HCT116 (cell line): ENCODE measurements at regions not wholly inside any gene's neighbourhood (a gene's known extent, or its start where the extent isn't known, plus 50 kb on each side); places are given as distances from the start of the nearest gene placed in this dataset.
A peak's percentile ranks its signal among the peaks of the same experiment; 100 is the strongest.
"Not testable (repeated sequence)": the region's sequence is repeated elsewhere in the genome, so short reads cannot be mapped to it uniquely, and the experiment has no call there.

Source experiments
- ATAC-seq: fragments of 200-7000 bp; cut with Tn5 transposase; 2 replicates; pipeline ENCODE4 v1.9.1; 2020; ENCODE audit warnings: mild to moderate bottlenecking, moderate library complexity
- BruUV-seq: library from RNA; stranded (reverse); fragments of 400-500 nt; replicated peaks from 2 replicates; lab custom pipeline; 2021; lab: Mats Ljungman, UMichigan
- CTCF ChIA-PET: fragments of 300-600 bp; sonication (Branson Sonifier 250); formaldehyde crosslinking; loops from one replicate; lab custom pipeline; 2021; ENCODE audit warnings: antibody characterized with exemption; lab: Charles Lee
- POLR2A ChIA-PET: fragments of 300-600, 350-600 bp; sonication (Branson Sonifier 250); formaldehyde crosslinking; loops from one replicate; lab custom pipeline; 2021; ENCODE audit warnings: antibody characterized with exemption; lab: Charles Lee
- RAD21 ChIA-PET, 2 experiments: fragments of 300-600 bp; sonication (Branson Sonifier 250); formaldehyde crosslinking; loops; one replicate each; lab custom pipeline; 2023; ENCODE audit warnings: low total read pairs in 2 of 2; ENCODE audit not compliant: uncharacterized antibody in 2 of 2, unreplicated experiment in 2 of 2, low non-redundant PET in 1 of 2; lab: Charles Lee
- DNase-seq: peaks from one replicate; pipeline ENCODE4 v3.0.0-alpha.2; 2010; ENCODE audit warnings: low read depth, low spot score
- H2AFZ ChIP-seq: fragments of 200-600 bp; shearing (Covaris generic), sonication (generic); 2 replicates; pipeline ENCODE4 v1.6.1; 2017; ENCODE audit warnings: low read depth, mixed run types, mixed read lengths, antibody characterized with exemption, low read length; ENCODE audit not compliant: poor library complexity, severe bottlenecking
- H3K27ac ChIP-seq: 2 replicates; pipeline ENCODE4 v1.5.1; 2012; ENCODE audit warnings: low read depth, low read length
- H3K27me3 ChIP-seq: fragments of 200-600 bp; sonication (generic); 2 replicates; pipeline ENCODE4 v1.6.1; 2016; ENCODE audit warnings: mixed run types, low read length, mixed read lengths; ENCODE audit not compliant: insufficient read depth
- H3K36me3 ChIP-seq, 2 experiments: fragments of 200-500 bp in 1 of 2; fragments of 200-600 bp in 1 of 2; sonication (Bioruptor generic) in 1 of 2; sonication (generic) in 1 of 2; 2 replicates each; pipeline versions ENCODE4 v1.5.1 to v1.6.1; 2014 to 2016; ENCODE audit warnings: low read length in 2 of 2, inconsistent platforms in 1 of 2, mixed read lengths in 1 of 2, mixed run types in 1 of 2; ENCODE audit not compliant: insufficient read depth in 2 of 2, control insufficient read depth in 1 of 2
- H3K4me1 ChIP-seq, 2 experiments: fragments of 200-600 bp in 1 of 2; sonication (generic) in 1 of 2; 2 replicates each; pipeline versions ENCODE4 v1.5.1 to v1.6.1; 2012 to 2017; ENCODE audit warnings: low read length in 2 of 2, inconsistent platforms in 1 of 2, mild to moderate bottlenecking in 1 of 2, mixed read lengths in 1 of 2, mixed run types in 1 of 2, moderate library complexity in 1 of 2; ENCODE audit not compliant: insufficient read depth in 2 of 2, control insufficient read depth in 1 of 2
- H3K4me2 ChIP-seq: fragments of 200-600 bp; sonication (generic); 2 replicates; pipeline ENCODE4 v1.6.1; 2017; ENCODE audit warnings: mixed run types, low read length, mixed read lengths
- H3K4me3 ChIP-seq, 2 experiments: fragments of 200-600 bp in 1 of 2; sonication (generic) in 1 of 2; replicated peaks in 1 of 2; 2 replicates each; pipeline ENCODE4 v1.5.1; 2011 to 2016; ENCODE audit warnings: low read length in 2 of 2, control low read depth in 1 of 2, low read depth in 1 of 2, mild to moderate bottlenecking in 1 of 2, mixed read lengths in 1 of 2, mixed run types in 1 of 2
- H3K79me2 ChIP-seq: fragments of 200-600 bp; sonication (generic); 2 replicates; pipeline ENCODE4 v1.6.1; 2017; ENCODE audit warnings: mild to moderate bottlenecking, mixed run types, low read length, moderate library complexity, mixed read lengths; ENCODE audit not compliant: insufficient read depth
- H3K9ac ChIP-seq: fragments of 200-600 bp; sonication (generic); 2 replicates; pipeline ENCODE4 v1.6.1; 2016; ENCODE audit warnings: low read length, mixed read lengths
- H3K9me2 ChIP-seq: fragments of 200-600 bp; sonication (generic), shearing (Covaris generic); 2 replicates; pipeline ENCODE4 v1.6.1; 2017; ENCODE audit warnings: mixed run types, mild to moderate bottlenecking, moderate library complexity; ENCODE audit not compliant: insufficient read depth
- H3K9me3 ChIP-seq, 2 experiments: fragments of 200-500 bp in 1 of 2; fragments of 200-600 bp in 1 of 2; sonication (Bioruptor generic) in 1 of 2; sonication (generic) in 1 of 2; 2 replicates each; pipeline ENCODE4 v1.6.1; 2014 to 2017; ENCODE audit warnings: low read length in 2 of 2, mixed read lengths in 2 of 2, inconsistent platforms in 1 of 2, low read depth in 1 of 2, mild to moderate bottlenecking in 1 of 2, mixed run types in 1 of 2, moderate library complexity in 1 of 2; ENCODE audit not compliant: control insufficient read depth in 1 of 2, insufficient read depth in 1 of 2
- H4K20me1 ChIP-seq: fragments of 200-600 bp; sonication (generic), shearing (Covaris generic); 2 replicates; pipeline ENCODE4 v1.6.1; 2017; ENCODE audit warnings: mixed run types, mild to moderate bottlenecking, moderate library complexity; ENCODE audit not compliant: insufficient read depth
- EGR1 ChIP-seq: IDR thresholded peaks from 2 replicates; pipeline ENCODE4 v1.6.1; 2012; ENCODE audit warnings: low read depth
- ELF1 ChIP-seq: IDR thresholded peaks from 2 replicates; pipeline ENCODE4 v1.6.1; 2012; ENCODE audit warnings: low read depth, borderline replicate concordance
- EZH2phosphoT487 ChIP-seq: fragments of 200-600 bp; IDR thresholded peaks from 2 replicates; pipeline ENCODE4 v1.6.1; 2018; ENCODE audit warnings: antibody characterized with exemption, borderline replicate concordance
- POLR2A ChIP-seq: IDR thresholded peaks from 2 replicates; pipeline ENCODE4 v1.7.0; 2011; ENCODE audit warnings: borderline replicate concordance; ENCODE audit not compliant: insufficient read depth, insufficient read length; ENCODE audit errors: extremely low read depth
- SIN3A ChIP-seq: IDR thresholded peaks from 2 replicates; pipeline ENCODE4 v1.6.1; 2012; ENCODE audit warnings: low read depth
- SRF ChIP-seq: IDR thresholded peaks from 2 replicates; pipeline ENCODE4 v1.6.1; 2012; ENCODE audit warnings: low read depth
- intact Hi-C: fragments of 100-400 bp; cut with micrococcal nuclease; formaldehyde crosslinking; loops from 2 replicates; pipeline ENCODE4 v1.10.0; 2022

DNA sequence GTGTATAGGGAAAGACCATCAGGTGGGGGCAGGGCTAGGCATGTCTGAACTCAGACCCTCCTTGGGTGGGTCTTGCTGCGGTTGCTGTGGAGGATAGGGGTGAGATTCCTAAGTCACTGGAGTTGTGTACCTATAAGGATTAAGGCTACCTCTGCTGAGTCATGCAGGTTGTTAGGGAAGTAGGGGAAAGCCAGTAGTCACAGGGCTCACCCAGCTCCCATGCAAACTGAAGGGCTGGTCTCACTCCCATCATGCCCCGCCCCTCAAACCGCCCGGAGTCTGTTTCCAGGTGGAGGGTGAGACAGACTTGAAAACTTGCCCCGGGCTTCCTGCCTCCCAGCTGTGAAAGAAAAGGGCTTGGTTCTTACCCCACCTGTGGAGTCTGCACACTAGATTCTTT lies 161.8 kb downstream of the CAVIN4 start:
- no peak for TF ChIP-seq ELF1
- TF ChIP-seq SRF, result no peak
- TF ChIP-seq EGR1, result no peak
- TF ChIP-seq EZH2phosphoT487, result no peak
- no peak for TF ChIP-seq POLR2A
- TF ChIP-seq SIN3A, result no peak
- Histone ChIP-seq H3K4me1 (peaks cover 0 to 10% of the 10 kb centered on the region in 2 experiments; a peak in 1 of 4 replicates), H3K27ac (no peak overlapping the region), H4K20me1 (no peaks in the 10 kb centered on the region), H3K27me3 (no peaks in the 10 kb centered on the region), H3K4me3 (no peak overlapping the region), H3K36me3 (no peaks in the 10 kb centered on the region), H3K79me2 (no peaks in the 10 kb centered on the region), H3K9me3 (no peaks in the 10 kb centered on the region), H3K4me2 (peak overlapping the region; percentile 9; the same call in 1 of the 2 replicates), H2AFZ (no peak overlapping the region), H3K9ac (no peak overlapping the region), H3K9me2 (no peaks in the 10 kb centered on the region)
- no TSS peak for BruUV-seq
- intact Hi-C loops, result no loop called here
- ChIA-PET RAD21 (no interaction called here), CTCF (no interaction called here), POLR2A (no interaction called here)
- DNase-seq (no peak), ATAC-seq (peak; percentile 55)

DNA sequence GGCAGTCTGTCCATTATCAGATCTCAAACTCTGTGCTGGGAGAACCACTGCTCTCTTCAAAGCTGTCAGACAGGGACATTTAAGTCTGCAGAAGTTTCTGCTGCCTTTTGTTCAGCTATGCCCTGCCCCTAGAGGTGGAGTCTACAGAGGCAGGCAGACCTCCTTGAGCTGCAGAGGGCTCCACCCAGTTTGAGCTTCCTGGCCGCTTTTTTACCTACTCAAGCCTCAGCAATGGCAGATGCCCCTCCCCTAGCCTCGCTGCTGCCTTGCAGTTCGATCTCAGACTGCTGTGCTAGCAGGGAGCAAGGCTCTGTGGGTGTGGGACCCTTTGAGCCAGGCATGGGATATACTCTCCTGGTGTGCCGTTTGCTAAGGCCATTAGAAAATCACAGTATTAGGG lies 171.1 kb downstream of the CAVIN4 start:
- intact Hi-C loops, H3K9me2 ChIP-seq, H3K9ac ChIP-seq, H3K27me3 ChIP-seq, H3K27ac ChIP-seq, H3K79me2 ChIP-seq, H2AFZ ChIP-seq, RAD21 ChIA-PET, H3K36me3 ChIP-seq, DNase-seq, POLR2A ChIA-PET, H4K20me1 ChIP-seq, BruUV-seq, H3K9me3 ChIP-seq, H3K4me1 ChIP-seq: not testable (repeated sequence)
- Histone ChIP-seq H3K4me3 (peak overlapping the region in 1 of 2 experiments; percentile 16; a peak in 1 of 4 replicates), H3K4me2 (peak overlapping the region; percentile 43)
- CTCF ChIA-PET, result interaction anchor here (0.7 kb wide), 1 partner anchor 147 kb away, joined by 3 read pairs; no protein-coding TSS in a partner anchor
- 0 out of 2 replicates have a peak, but pooled peaks have one; percentile 42 for ATAC-seq
